Ammon's horn (tissue), 1 donor: ENCODE measurements at regions not wholly inside any gene's neighbourhood (a gene's known extent, or its start where the extent isn't known, plus 50 kb on each side); places are given as distances from the start of the nearest gene placed in this dataset.
"Not testable (repeated sequence)": the region's sequence is repeated elsewhere in the genome, so short reads cannot be mapped to it uniquely, and the experiment has no call there.

Source experiments
- DNase-seq: peaks from one replicate; pipeline ENCODE4 v3.0.0-alpha.2; 2016; ENCODE audit warnings: low spot score

- DNase-seq, result not testable (repeated sequence)
These were observed 87.8 kb downstream of the TENT5D start for GRCh38 chrX:80508083-80508482.

- peak; percentile 1 for DNase-seq
These were observed 91.9 kb downstream of the TENT5D start for GRCh38 chrX:80511969-80512760.

GRCh38 chrX:80512924-80513323, 92.7 kb downstream of the TENT5D start:
- DNase-seq, result no peak

- no peak for DNase-seq
These were observed 93.4 kb downstream of the TENT5D start for GRCh38 chrX:80513625-80514024.

- DNase-seq, result no peak
These were observed 116.8 kb downstream of the TENT5D start for GRCh38 chrX:80537096-80537495.

GRCh38 chrX:80550722-80551121, 130.5 kb downstream of the TENT5D start:
- DNase-seq, result no peak

- no peak for DNase-seq
These were observed 135.9 kb downstream of the TENT5D start for GRCh38 chrX:80556148-80556547.

- DNase-seq, result no peak
These were observed 152.4 kb downstream of the TENT5D start for GRCh38 chrX:80572636-80573035.

- DNase-seq, result no peak
These were observed 153.0 kb downstream of the TENT5D start for GRCh38 chrX:80573275-80573674.

GRCh38 chrX:80574486-80575086, 154.3 kb downstream of the TENT5D start:
- not testable (repeated sequence) for DNase-seq

- DNase-seq, result no peak
These were observed 156.0 kb downstream of the TENT5D start for GRCh38 chrX:80576267-80576666.

GRCh38 chrX:80576806-80577533, 156.7 kb downstream of the TENT5D start:
- no peak for DNase-seq

GRCh38 chrX:80578517-80579105, 158.4 kb downstream of the TENT5D start:
- peak; percentile 23 for DNase-seq

- not testable (repeated sequence) for DNase-seq
These were observed 170.7 kb downstream of the TENT5D start for GRCh38 chrX:80590992-80591391.

GRCh38 chrX:80602036-80602860, 182.0 kb downstream of the TENT5D start:
- no peak for DNase-seq
